H1 (cell line): ENCODE measurements at regions not wholly inside any gene's neighbourhood (a gene's known extent, or its start where the extent isn't known, plus 50 kb on each side); places are given as distances from the start of the nearest gene placed in this dataset.

Experiments
- CTCF ChIP-seq, 3 experiments: IDR thresholded peaks; 1 replicate in 2 of 3; 2 replicates in 1 of 3; pipeline versions ENCODE4 v1.5.1 to v1.6.1; 2011; ENCODE audit warnings: low read length in 3 of 3, mild to moderate bottlenecking in 3 of 3, inconsistent platforms in 2 of 3, low read depth in 1 of 3, moderate library complexity in 1 of 3; ENCODE audit not compliant: insufficient read depth in 1 of 3; ENCODE audit errors: control extremely low read depth in 1 of 3

GRCh38 chr6:112576423-112576822 lies 229.3 kb downstream of the RFPL4B start (continued):
- TF ChIP-seq CTCF (IDR thresholded peaks at IDR 0.05; ENCODE audit: control extremely low read depth in 1 of 3, insufficient read depth in 1 of 3, low read depth in 1 of 3, low read length in 3 of 3): no peak
